HG02884 (cell line): ENCODE measurements at regions not wholly inside any gene's neighbourhood (a gene's known extent, or its start where the extent isn't known, plus 50 kb on each side); places are given as distances from the start of the nearest gene placed in this dataset.

Experiments
- ATAC-seq: cut with Tn5 transposase; IDR thresholded peaks from one replicate; pipeline ENCODE4 v1.9.1; 2021; ENCODE audit warnings: mild to moderate bottlenecking, moderate library complexity; ENCODE audit not compliant: unreplicated experiment

- peak; percentile 85 for ATAC-seq
These were observed 174.6 kb upstream of the ZNF608 start for GRCh38 chr5:124920909-124921666.

GRCh38 chr5:124921694-124922093 lies 175.3 kb upstream of the ZNF608 start:
- peak; percentile 6 for ATAC-seq

DNA sequence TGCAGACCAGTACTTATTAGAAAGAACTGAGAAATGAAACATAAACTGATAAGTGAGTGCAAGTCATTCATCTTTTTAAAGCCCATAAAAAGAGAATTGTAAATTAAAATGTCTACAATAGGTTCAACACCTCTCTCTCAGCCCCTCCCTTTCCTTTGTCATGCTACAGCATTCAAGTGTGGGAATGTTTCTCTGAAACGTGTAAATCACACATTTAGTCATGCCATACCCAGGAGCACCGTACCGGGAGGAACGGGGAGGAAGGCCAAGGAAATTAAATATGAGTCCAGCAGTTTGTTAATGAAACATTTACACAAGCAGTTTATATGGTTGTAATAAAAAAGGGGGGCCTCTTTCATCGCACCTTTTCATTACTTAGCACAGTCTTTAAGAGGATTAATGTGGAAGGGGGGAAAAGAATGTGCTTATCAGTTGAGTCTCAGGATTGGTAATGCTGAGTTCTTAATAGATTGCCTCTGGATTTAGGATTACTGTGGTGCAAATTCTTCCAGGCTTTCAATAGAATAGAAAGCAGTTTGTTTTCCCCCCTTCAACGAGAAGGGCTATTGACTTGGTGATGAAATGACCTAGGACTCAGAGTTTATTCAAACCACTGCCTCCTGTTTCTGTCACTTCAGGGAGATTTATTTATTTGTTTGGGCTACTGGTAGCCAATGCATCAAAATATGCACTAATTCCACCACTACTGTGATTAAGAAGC lies 176.0 kb upstream of the ZNF608 start:
- ATAC-seq, result no peak

DNA sequence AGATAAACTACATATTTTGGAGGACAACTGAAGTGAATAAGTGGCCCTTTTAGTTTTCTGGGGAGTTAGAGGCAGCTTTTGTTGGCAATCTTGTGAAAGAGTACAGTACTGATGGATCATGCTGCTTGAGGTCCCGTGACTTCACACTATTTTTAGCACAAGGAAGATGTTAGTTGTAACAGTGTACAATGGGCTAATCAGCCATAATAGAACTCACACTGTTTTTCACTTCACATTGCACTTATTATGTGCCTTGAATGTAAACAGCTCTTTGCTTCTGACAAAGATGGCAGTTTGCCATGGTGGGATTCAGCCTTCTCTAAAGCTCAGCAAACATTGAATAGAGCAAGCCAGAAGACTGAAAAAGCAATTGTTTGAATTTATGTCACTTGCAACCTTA lies 176.7 kb upstream of the ZNF608 start:
- ATAC-seq, result no peak

DNA sequence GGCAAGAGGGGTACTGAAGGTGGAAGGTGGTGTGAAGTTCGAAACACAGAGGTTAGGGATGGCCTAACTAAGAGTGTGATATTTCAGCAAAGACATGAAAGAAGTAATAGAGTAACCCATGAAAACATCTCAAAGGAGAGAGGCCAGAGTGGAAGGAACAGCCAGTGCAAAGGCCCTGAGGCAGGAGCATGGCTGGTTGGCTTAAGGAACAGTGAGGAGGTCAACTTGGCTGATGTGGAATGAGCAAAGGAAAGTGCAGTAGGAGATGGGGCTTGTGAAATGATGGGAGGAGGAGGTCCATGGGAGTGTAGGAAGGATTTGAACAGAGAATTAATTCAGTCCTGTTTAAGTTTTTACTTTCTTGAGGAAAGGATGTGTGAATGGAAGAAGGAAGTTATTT lies 178.3 kb upstream of the ZNF608 start:
- no peak for ATAC-seq

- ATAC-seq, result no peak
These were observed 181.3 kb upstream of the ZNF608 start for GRCh38 chr5:124927735-124928134.

- ATAC-seq, result no peak
These were observed 182.6 kb upstream of the ZNF608 start for GRCh38 chr5:124929000-124929399.

DNA sequence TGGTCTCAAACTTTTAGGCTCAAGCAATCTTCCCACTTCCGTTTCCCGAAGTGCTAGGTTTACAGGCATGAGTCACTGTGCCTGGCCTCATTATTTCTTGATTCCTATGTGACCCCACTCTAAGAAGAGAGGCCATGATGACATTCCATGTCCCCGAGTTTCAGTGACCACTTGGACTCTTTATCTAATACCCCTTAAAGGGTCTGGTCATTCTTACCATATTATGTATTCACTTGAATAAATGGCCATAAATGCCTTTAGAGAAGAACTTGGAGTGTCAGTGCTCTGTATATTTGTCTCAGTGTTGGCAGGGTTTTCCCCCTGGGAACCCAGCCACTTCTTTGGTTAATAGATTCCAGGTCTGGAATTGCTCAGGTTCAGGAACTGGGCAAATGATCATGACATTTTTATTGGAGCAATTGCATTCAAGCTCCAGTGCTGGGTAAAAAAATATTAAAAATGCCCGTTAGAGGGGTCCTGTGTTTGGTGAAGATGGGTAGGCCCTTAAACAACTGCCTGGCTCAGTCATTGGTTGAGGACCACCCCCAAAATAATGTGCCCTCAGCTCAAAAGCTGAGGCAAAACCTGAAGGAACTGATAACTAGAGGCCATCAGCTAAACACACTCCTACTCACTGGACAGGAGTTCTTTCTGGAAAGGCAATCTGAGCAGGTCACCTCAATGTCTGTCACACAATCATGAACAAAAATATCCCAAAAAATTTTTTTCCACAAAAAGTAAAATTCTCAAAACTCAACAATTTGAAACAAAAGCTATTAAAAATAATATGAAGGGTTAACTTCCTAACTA lies 186.6 kb upstream of the ZNF608 start:
- ATAC-seq, result no peak

DNA sequence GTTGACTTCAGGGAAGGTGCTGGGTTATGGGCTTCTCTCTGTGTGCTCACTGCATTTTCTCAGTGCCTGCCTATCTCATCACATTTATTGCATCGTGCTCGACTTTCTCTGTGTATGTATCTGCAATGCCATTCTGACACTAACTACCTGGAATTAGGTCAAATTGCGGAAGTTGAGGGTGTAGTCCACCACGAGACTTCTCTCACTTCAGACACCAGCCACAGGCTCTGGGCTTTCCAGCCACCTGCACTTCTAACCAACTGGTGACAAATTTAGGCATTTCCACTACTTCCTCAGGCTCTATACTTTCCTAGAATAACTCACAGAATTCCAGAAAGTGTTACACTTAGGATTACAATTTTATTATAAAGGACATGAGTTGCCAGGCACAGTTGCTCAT lies 188.6 kb upstream of the ZNF608 start:
- ATAC-seq, result peak; percentile 61

DNA sequence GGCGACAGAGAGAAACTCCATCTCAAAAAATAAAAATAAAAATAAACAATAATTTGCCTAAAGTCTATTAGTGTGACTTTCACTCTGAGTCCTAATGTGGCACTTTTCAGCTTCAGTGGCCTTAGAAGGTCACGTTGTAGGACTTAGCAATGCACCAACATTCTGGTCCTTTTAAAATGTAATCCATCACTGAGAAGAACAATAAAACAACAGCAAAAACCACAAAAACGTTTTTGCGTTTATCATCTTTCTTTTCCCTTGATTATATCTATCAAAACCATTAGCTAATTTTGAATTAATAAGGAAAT lies 190.1 kb upstream of the ZNF608 start:
- peak; percentile 33 for ATAC-seq

DNA sequence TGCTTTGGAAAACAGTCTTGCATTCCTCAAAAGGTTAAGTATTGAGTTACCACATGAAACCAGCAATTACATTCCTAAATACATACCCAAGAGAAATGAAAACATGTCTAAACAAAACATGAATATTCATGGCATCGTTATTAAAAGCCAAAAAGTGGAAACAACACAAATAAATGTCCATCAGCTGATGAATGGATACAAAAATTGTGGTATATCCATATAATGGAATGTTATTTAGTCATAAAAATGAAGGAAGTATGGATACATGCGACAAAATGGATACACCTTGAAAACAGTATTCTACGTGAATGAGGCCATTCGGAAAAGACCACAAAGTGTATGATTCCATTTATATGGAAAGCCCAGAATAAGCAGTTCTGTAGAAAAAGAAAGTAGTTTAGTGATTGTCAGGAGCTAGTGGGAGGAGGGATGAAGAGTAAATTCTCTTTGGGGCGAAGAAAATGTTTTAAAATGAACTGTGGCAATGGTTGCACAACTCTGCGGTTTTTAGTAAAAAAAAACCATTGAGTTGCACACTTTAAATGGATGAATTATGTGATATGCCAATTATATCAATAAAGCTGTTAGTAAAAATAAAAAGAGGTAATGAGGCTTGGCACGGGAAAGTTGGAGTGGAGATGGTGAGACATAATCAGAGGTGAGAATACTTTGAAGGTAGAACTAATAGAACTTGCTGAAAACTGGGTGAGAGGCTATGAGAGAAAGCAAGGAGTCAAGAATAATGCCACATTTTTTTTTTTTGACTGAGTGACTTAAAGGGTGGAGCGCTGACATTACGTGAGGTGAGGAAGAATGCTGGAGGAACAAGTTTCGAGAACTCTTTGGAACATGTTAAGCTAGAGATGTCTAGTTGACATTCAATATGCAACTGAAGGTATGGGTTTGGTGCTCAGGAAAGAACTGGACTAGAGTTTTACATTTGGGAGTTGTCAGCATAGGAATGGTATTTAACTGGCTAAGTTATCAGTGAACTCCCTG lies 194.9 kb upstream of the ZNF608 start:
- no peak for ATAC-seq

DNA sequence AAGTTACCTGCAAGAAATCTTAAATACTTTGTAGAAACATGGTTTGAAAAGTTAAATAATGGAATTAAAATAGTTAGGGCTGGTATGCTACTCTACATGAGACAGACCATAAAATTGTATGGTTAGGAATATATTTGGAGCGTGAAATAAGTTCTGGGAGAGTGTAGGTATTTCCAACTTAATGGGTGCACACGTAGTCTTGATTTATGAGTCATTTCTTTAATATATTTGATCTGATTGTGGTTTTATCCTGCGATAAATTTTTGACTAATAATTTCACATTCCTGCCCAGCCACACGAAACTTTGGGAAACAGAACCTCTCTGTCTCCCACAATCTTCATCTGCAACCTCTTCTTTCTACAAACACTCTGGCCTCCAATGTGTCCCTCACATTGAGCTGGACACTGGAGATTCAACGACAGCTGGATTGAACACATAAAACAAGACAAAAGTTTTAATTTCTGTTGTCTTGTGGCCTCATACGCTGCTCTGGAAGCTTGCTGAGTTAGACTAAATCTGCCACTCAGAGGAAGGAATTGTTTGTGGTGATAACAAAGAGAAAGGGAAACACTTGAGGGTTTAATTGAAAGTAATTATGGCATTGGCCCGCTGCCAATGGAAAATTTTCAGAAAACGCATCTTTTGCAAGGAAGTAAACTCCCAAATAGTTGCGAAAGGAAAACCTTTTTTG lies 201.8 kb upstream of the ZNF608 start:
- ATAC-seq, result no peak

- ATAC-seq, result no peak
These were observed 202.4 kb upstream of the ZNF608 start for GRCh38 chr5:124948754-124949275.

DNA sequence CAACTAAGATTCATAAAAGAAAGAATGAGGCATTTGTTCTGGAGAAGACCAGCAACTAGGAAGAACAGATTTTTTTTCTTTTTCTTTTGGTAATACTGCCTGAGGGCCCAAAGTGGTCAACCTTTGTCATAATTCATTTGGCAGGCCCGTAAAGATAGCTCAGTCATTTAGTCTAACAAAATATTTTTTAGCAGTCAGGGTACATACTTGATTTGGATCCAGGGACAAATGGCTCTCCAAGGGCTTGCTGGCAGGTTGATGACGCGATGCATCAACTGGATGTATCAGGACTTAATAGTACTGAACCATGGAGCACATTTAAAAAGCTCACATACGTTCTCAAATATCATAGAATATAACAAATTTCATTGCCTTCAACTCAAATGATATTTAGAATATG lies 203.4 kb upstream of the ZNF608 start:
- ATAC-seq, result no peak

GRCh38 chr5:124951105-124951504 lies 204.7 kb upstream of the ZNF608 start:
- ATAC-seq, result no peak

- peak; percentile 54 for ATAC-seq
These were observed 205.2 kb upstream of the ZNF608 start for GRCh38 chr5:124951661-124952060.

DNA sequence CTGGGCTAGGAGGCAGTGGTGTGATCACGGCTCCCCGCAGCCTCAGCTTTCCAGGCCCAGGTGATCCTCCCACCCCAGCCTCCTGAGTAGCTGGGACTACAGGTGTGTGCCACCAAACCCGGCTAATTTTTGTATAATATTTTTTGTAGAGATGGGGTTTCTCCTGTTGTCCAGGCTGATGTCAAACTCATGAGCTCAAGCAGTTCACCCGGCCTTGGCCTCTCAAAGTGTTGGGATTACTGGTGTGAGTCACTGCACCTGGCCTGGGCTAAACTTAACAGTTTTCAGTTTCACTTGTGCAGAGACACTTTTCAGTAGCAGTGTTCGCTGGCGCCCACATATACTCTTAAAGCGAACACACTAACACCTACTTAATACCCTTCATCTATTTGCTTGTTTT lies 205.6 kb upstream of the ZNF608 start:
- peak; percentile 90 for ATAC-seq

- peak; percentile 67 for ATAC-seq
These were observed 206.1 kb upstream of the ZNF608 start for GRCh38 chr5:124952566-124952965.

DNA sequence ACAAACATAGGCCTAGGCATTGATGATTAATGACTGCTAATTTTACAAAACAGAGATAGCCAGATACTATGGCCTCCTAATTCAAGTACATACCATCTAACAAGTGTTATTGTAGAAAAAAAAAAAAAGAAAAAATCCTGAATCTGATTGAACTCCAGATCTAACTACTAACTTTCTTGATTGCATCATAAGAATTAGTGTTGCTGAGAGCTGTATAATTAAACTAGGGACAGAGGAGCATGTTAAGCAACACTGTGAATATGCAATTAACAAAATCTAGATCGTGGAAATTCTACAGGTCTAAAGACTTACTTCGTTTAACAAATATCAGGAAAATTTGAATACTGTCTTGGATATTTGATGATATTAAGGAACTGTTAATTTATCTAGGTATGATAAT lies 208.3 kb upstream of the ZNF608 start:
- no peak for ATAC-seq
